A549 (cell line): ENCODE measurements at regions not wholly inside any gene's neighbourhood (a gene's known extent, or its start where the extent isn't known, plus 50 kb on each side); places are given as distances from the start of the nearest gene placed in this dataset.

Experiments used
- ATAC-seq, 2 experiments: fragments of 200-7000 bp in 1 of 2; fragments of >200 bp in 1 of 2; cut with Nextera tagmentation in 1 of 2; cut with Tn5 transposase in 1 of 2; 3 replicates each; pipeline versions ENCODE4 v1.8.0 to v1.9.1; 2018 to 2020; ENCODE audit warnings: mild to moderate bottlenecking in 1 of 2, moderate library complexity in 1 of 2
- CTCF ChIA-PET: fragments of 300-600 bp; sonication (Branson Sonifier 250); formaldehyde crosslinking; extraction: SDS; loops from one replicate; lab custom pipeline; 2021; ENCODE audit warnings: antibody characterized with exemption, inconsistent platforms; lab: Yijun Ruan, JAX
- POLR2A ChIA-PET: fragments of 350-600 bp; formaldehyde crosslinking; extraction: SDS; loops from one replicate; lab custom pipeline; 2021; ENCODE audit warnings: antibody characterized with exemption, inconsistent platforms; lab: Yijun Ruan, JAX
- DNase-seq, 2 experiments: peaks; one replicate each; pipeline versions ENCODE4 v3.0.0 to v3.0.0-alpha.2; 2011 to 2016; ENCODE audit warnings: low read depth in 1 of 2, low spot score in 1 of 2
- FAIRE-seq: peaks from 2 replicates; lab custom pipeline; 2011; peaks lifted over from hg19 to GRCh38; lab: Jason Lieb, UNC
- H3K27ac ChIP-seq, 2 experiments: fragments of >200 bp; sonication (Bioruptor Twin); formaldehyde crosslinking; 3 replicates each; pipeline ENCODE4 v1.5.1; 2016 to 2017
- H3K4me1 ChIP-seq: fragments of >200 bp; sonication (Bioruptor Twin); formaldehyde crosslinking; 3 replicates; pipeline ENCODE4 v1.6.1; 2016
- H3K4me2 ChIP-seq: fragments of >200 bp; sonication (Bioruptor Twin); formaldehyde crosslinking; 3 replicates; pipeline ENCODE4 v1.6.1; 2016
- H3K4me3 ChIP-seq: fragments of >200 bp; sonication (Bioruptor Twin); formaldehyde crosslinking; 3 replicates; pipeline ENCODE4 v1.5.1; 2016
- H3K9me3 ChIP-seq: fragments of >200 bp; sonication (Bioruptor Twin); formaldehyde crosslinking; 3 replicates; pipeline ENCODE4 v1.6.1; 2016
- CBX2 ChIP-seq: fragments of 200-600 bp; sonication (generic); IDR thresholded peaks from 2 replicates; pipeline ENCODE4 v1.6.1; 2016; ENCODE audit warnings: low read depth, mild to moderate bottlenecking, borderline replicate concordance
- EHF ChIP-seq: fragments of 250-450 bp; sonication (Bioruptor Pico); IDR thresholded peaks from 2 replicates; pipeline ENCODE4 v1.5.0; 2020; ENCODE audit warnings: mild to moderate bottlenecking
- FOSL2 ChIP-seq, 2 experiments: fragments of 450-650 bp in 1 of 2; fragments of >200 bp in 1 of 2; sonication (Bioruptor Twin) in 1 of 2; formaldehyde crosslinking; IDR thresholded peaks; 2 replicates each; pipeline versions ENCODE4 v1.5.0 to v1.6.1; 2016 to 2020; ENCODE audit warnings: mild to moderate bottlenecking in 1 of 2, moderate library complexity in 1 of 2
- FOXS1 ChIP-seq: fragments of 250-450 bp; sonication (Bioruptor Pico); IDR thresholded peaks from 2 replicates; pipeline ENCODE4 v1.5.0; 2020; ENCODE audit warnings: mild to moderate bottlenecking, moderate library complexity
- HOXA7 ChIP-seq: fragments of 250-450 bp; sonication (Bioruptor Pico); IDR thresholded peaks from 2 replicates; pipeline ENCODE4 v1.5.0; 2020; ENCODE audit warnings: mild to moderate bottlenecking, moderate library complexity
- HOXB13 ChIP-seq: fragments of 250-450 bp; sonication (Bioruptor Pico); IDR thresholded peaks from 2 replicates; pipeline ENCODE4 v1.5.0; 2020; ENCODE audit warnings: low read depth, mild to moderate bottlenecking, moderate library complexity
- HOXB5 ChIP-seq: fragments of 250-450 bp; sonication (Bioruptor Pico); IDR thresholded peaks from 2 replicates; pipeline ENCODE4 v1.5.0; 2020; ENCODE audit warnings: mild to moderate bottlenecking, moderate library complexity
- JUN ChIP-seq, 2 experiments: fragments of >200 bp; sonication (Bioruptor Twin); formaldehyde crosslinking; IDR thresholded peaks; 2 replicates in 1 of 2; 3 replicates in 1 of 2; pipeline ENCODE4 v1.6.1; 2016 to 2017
- JUNB ChIP-seq: fragments of >200 bp; sonication (Bioruptor Twin); formaldehyde crosslinking; IDR thresholded peaks from 2 replicates; pipeline ENCODE4 v1.6.1; 2016
- KDM1A ChIP-seq: fragments of 200-600 bp; sonication (generic); IDR thresholded peaks from 2 replicates; pipeline ENCODE4 v1.6.1; 2016; ENCODE audit warnings: low read depth, mild to moderate bottlenecking
- KDM5A ChIP-seq: fragments of 200-600 bp; sonication (generic); IDR thresholded peaks from 2 replicates; pipeline ENCODE4 v1.6.1; 2016; ENCODE audit warnings: antibody characterized with exemption, mild to moderate bottlenecking
- MAFK ChIP-seq: fragments of 450-650 bp; IDR thresholded peaks from 2 replicates; pipeline ENCODE4 v1.6.1; 2014; ENCODE audit not compliant: partially characterized antibody
- MYC ChIP-seq: IDR thresholded peaks from 2 replicates; pipeline ENCODE4 v1.6.1; 2012; ENCODE audit warnings: mild to moderate bottlenecking, inconsistent platforms, low read length, improper control_type of control experiment, borderline replicate concordance
- NFE2L2 ChIP-seq: fragments of 150-350 bp; conservative IDR thresholded peaks from 2 replicates; pipeline ENCODE4 v1.6.1; 2014; ENCODE audit warnings: low read length
- PHF8 ChIP-seq: fragments of 200-600 bp; sonication (generic); IDR thresholded peaks from 2 replicates; pipeline ENCODE4 v1.6.1; 2016; ENCODE audit warnings: low read depth, mild to moderate bottlenecking, antibody characterized with exemption, moderate library complexity, borderline replicate concordance
- POLR2A ChIP-seq: IDR thresholded peaks from 2 replicates; pipeline ENCODE4 v1.6.1; 2012; ENCODE audit warnings: mild to moderate bottlenecking, low read length
- POLR2AphosphoS2 ChIP-seq: conservative IDR thresholded peaks from 2 replicates; pipeline ENCODE4 v1.6.1; 2012; ENCODE audit warnings: low read length, improper control_type of control experiment, inconsistent platforms
- RARB ChIP-seq: fragments of 250-450 bp; sonication (Bioruptor Pico); IDR thresholded peaks from 2 replicates; pipeline ENCODE4 v1.8.0; 2021; ENCODE audit warnings: mild to moderate bottlenecking, moderate library complexity
- SREBF2 ChIP-seq: fragments of 450-650 bp; IDR thresholded peaks from 2 replicates; pipeline ENCODE4 v1.6.1; 2014; ENCODE audit warnings: mild to moderate bottlenecking, moderate library complexity
- TFCP2L1 ChIP-seq: fragments of 250-450 bp; sonication (Bioruptor Pico); IDR thresholded peaks from 2 replicates; pipeline ENCODE4 v1.5.0; 2021; ENCODE audit warnings: mild to moderate bottlenecking
- TP53 ChIP-seq: fragments of 250-450 bp; sonication (Bioruptor Pico); IDR thresholded peaks from 2 replicates; pipeline ENCODE4 v1.5.0; 2021; ENCODE audit warnings: mild to moderate bottlenecking, moderate library complexity
- ZNF302 ChIP-seq: fragments of 250-450 bp; sonication (Bioruptor Pico); IDR thresholded peaks from 2 replicates; pipeline ENCODE4 v1.9.0; 2021; ENCODE audit warnings: inconsistent platforms, mild to moderate bottlenecking, moderate library complexity
- WGBS: methylation state at CpG from one replicate; pipeline ENCODE4 v1.1.6; 2017; ENCODE audit errors: missing lambda C conversion rate; 5-methylcytosine and 5-hydroxymethylcytosine counted together
- TF ChIP-seq, protein P1 (sequence below): IDR thresholded peaks from 2 replicates; pipeline ENCODE4 v1.6.1; 2012; ENCODE audit warnings: low read depth, borderline replicate concordance
- TF ChIP-seq, protein P2 (sequence below): fragments of >200 bp; sonication (Bioruptor Twin); formaldehyde crosslinking; IDR thresholded peaks from 2 replicates; pipeline ENCODE4 v1.6.1; 2016
- TF ChIP-seq, protein P3 (sequence below): fragments of >200 bp; sonication (Bioruptor Twin); formaldehyde crosslinking; IDR thresholded peaks from 3 replicates; pipeline ENCODE4 v1.5.1; 2016

DNA sequence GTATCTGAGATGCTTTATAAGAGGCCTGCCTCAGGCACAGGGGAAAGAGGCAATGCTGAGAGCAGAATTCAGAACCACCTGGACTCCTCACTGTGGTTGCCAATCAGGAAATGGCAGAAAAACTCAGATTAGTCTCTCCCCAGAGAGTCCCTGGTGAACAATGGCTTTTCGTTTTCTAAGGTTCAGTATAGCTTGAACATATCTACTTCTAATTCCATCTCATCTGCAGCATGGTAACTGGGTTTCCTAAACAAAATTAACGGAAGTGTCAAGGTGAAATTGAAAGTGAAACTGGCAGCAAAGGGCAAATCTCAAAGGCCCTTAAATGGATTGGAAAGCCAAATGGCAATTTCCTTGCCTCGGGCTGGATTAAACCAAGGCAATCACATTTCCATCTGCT is 480.2 kb upstream of the ACVR2A start:
- ATAC-seq (no peak), FAIRE-seq (no peak), DNase-seq (no peak)
- Histone ChIP-seq H3K27ac (no peak overlapping the region), H3K4me3 (no peak overlapping the region), H3K9me3 (no peaks in the 10 kb centered on the region), H3K4me2 (0 out of 3 replicates have a peak overlapping the region, but pooled peaks have one; percentile 14), H3K4me1 (no peaks in the 10 kb centered on the region)
- 16% methylated on average over 3 of the region's 3 CpGs for WGBS
- TF ChIP-seq FOXS1 (CRISPR knock-in tag): no peak
- TF ChIP-seq TP53 (CRISPR knock-in tag): no peak
- TF ChIP-seq JUN (IDR thresholded peaks at IDR 0.05): no peak
- no peak for TF ChIP-seq KDM5A
- TF ChIP-seq JUNB: no peak
- TF ChIP-seq NFE2L2: no peak
- no peak for TF ChIP-seq EHF (CRISPR knock-in tag)
- TF ChIP-seq MAFK: no peak
- POLR2A ChIA-PET: no interaction called here
- CTCF ChIA-PET: no interaction called here

DNA sequence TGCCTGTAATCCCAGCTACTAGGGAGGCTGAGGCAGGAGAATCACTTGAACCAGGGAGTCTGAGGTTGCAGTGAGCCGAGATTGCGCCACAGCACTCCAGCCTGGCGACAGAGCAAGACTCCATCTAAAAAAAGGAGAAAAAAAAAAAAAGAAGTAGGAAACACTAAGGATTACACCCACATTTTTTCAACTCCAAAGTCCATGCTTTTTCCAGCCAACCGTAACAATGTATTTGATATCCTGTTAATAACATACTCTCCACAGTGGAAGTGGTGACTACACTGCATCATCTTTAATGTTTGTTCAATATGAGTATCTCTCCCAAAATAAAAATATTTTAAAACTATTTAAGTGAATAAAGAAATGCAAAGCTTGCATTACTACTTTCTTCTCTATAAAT is 481.6 kb upstream of the ACVR2A start:
- ChIA-PET CTCF (no interaction called here), POLR2A (no interaction called here)
- Histone ChIP-seq H3K4me1 (no peaks in the 10 kb centered on the region), H3K4me2 (no peak overlapping the region), H3K9me3 (no peaks in the 10 kb centered on the region), H3K4me3 (no peak overlapping the region), H3K27ac (no peak overlapping the region)
- no peak for FAIRE-seq
- no peak for ATAC-seq
- TF ChIP-seq FOSL2 (IDR thresholded peaks at IDR 0.05): no peak
- TF ChIP-seq FOSL2 (CRISPR knock-in tag; IDR thresholded peaks at IDR 0.05): no peak
- TF ChIP-seq MYC: no peak
- TF ChIP-seq TFCP2L1 (CRISPR knock-in tag): no peak
- TF ChIP-seq HOXB5 (CRISPR knock-in tag): no peak
- no peak for TF ChIP-seq POLR2A
- no peak for DNase-seq
- 33% methylated on average over 4 of the region's 4 CpGs for WGBS

DNA sequence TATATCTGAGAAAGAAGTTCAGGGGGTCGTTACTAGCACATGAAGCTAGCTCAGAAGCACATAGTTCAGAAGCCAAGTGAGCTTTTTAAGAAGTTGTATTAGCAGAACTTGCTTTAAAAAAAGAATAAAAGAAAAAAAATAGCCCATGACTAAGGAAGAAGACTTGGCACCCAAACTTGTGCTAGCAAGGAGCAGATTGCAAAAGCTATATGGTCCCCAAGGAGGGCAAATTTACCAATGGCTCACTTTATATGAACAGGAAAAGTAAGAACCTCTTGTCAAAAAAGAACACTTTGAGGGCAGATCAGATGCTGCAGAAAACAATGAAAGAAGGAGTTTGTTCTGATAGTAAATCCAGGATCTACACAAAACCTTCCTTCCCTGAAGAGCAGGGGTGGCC is 486.5 kb upstream of the ACVR2A start:
- ChIA-PET POLR2A (no interaction called here), CTCF (no interaction called here)
- FAIRE-seq (no peak), ATAC-seq (no peak), DNase-seq (no peak)
- H3K27ac ChIP-seq: no peak overlapping the region
- WGBS: 3% methylated on average over 1 of the region's 1 CpG
- no peak overlapping the region for H3K4me2 ChIP-seq
- no peak overlapping the region for H3K4me3 ChIP-seq
- no peaks in the 10 kb centered on the region for H3K4me1 ChIP-seq
- H3K9me3 ChIP-seq: no peaks in the 10 kb centered on the region
- no peak for TF ChIP-seq CBX2
- TF ChIP-seq HOXA7 (CRISPR knock-in tag): no peak
- TF ChIP-seq, protein P1, sequence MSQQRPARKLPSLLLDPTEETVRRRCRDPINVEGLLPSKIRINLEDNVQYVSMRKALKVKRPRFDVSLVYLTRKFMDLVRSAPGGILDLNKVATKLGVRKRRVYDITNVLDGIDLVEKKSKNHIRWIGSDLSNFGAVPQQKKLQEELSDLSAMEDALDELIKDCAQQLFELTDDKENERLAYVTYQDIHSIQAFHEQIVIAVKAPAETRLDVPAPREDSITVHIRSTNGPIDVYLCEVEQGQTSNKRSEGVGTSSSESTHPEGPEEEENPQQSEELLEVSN: no peak
- no peak for TF ChIP-seq KDM1A
- TF ChIP-seq, protein P2, sequence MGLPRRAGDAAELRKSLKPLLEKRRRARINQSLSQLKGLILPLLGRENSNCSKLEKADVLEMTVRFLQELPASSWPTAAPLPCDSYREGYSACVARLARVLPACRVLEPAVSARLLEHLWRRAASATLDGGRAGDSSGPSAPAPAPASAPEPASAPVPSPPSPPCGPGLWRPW: no peak
- no peak for TF ChIP-seq TP53 (CRISPR knock-in tag)
- TF ChIP-seq JUN (IDR thresholded peaks at IDR 0.05): no peak
- no peak for TF ChIP-seq KDM5A
- TF ChIP-seq HOXB5 (CRISPR knock-in tag): no peak
- no peak for TF ChIP-seq PHF8
- no peak for TF ChIP-seq RARB (CRISPR knock-in tag)
- no peak for TF ChIP-seq SREBF2
- no peak for TF ChIP-seq POLR2AphosphoS2

DNA sequence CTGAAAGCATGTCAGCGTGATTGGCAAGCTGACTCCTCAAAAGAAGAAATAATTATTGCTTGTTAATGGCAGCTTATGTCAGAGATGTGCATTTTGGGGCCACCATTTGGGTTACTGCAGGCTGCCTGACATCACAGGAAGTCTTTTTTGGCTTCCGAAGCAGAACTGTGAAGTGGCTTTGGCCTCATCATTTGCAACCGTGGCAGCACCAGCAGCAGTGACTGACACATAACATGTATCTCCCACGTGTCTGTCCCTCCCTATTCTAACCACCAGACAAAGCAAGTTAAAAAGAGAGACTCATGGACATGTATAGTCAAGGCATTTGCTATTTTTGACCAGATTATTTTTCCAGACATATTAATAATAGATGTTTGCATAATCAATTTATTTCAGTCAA is 488.7 kb upstream of the ACVR2A start:
- Histone ChIP-seq H3K9me3 (no peaks in the 10 kb centered on the region), H3K4me3 (no peak overlapping the region), H3K4me1 (no peaks in the 10 kb centered on the region), H3K4me2 (no peak overlapping the region), H3K27ac (no peak overlapping the region)
- CTCF ChIA-PET: no interaction called here
- 24% methylated on average over 4 of the region's 4 CpGs for WGBS
- DNase-seq (no peak), ATAC-seq (no peak), FAIRE-seq (no peak)
- POLR2A ChIA-PET: no interaction called here
- TF ChIP-seq, protein P3, sequence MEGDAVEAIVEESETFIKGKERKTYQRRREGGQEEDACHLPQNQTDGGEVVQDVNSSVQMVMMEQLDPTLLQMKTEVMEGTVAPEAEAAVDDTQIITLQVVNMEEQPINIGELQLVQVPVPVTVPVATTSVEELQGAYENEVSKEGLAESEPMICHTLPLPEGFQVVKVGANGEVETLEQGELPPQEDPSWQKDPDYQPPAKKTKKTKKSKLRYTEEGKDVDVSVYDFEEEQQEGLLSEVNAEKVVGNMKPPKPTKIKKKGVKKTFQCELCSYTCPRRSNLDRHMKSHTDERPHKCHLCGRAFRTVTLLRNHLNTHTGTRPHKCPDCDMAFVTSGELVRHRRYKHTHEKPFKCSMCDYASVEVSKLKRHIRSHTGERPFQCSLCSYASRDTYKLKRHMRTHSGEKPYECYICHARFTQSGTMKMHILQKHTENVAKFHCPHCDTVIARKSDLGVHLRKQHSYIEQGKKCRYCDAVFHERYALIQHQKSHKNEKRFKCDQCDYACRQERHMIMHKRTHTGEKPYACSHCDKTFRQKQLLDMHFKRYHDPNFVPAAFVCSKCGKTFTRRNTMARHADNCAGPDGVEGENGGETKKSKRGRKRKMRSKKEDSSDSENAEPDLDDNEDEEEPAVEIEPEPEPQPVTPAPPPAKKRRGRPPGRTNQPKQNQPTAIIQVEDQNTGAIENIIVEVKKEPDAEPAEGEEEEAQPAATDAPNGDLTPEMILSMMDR: no peak
- TF ChIP-seq FOXS1 (CRISPR knock-in tag) (no peak), ZNF302 (CRISPR knock-in tag) (no peak), CBX2 (no peak), HOXB13 (CRISPR knock-in tag) (no peak)
